HG03175 (cell line): ENCODE measurements at regions not wholly inside any gene's neighbourhood (a gene's known extent, or its start where the extent isn't known, plus 50 kb on each side); places are given as distances from the start of the nearest gene placed in this dataset.

ENCODE experiments used
- ATAC-seq: cut with Tn5 transposase; IDR thresholded peaks from one replicate; pipeline ENCODE4 v1.9.1; 2021; ENCODE audit warnings: mild to moderate bottlenecking, moderate library complexity; ENCODE audit not compliant: unreplicated experiment

- ATAC-seq = no peak
Measured at GRCh38 chr11:27287205-27287604, 75.8 kb downstream of the CCDC34 start.

- ATAC-seq = no peak
Measured at GRCh38 chr11:27285761-27286160, 77.3 kb downstream of the CCDC34 start.

- no peak for ATAC-seq
Measured at GRCh38 chr11:27282806-27283205, 80.2 kb downstream of the CCDC34 start.

- no peak for ATAC-seq
Measured at GRCh38 chr11:27281740-27282590, 81.0 kb downstream of the CCDC34 start.

- no peak for ATAC-seq
Measured at GRCh38 chr11:27281276-27281675, 81.7 kb downstream of the CCDC34 start.

GRCh38 chr11:27280140-27280539 lies 82.9 kb downstream of the CCDC34 start:
- no peak for ATAC-seq

- no peak for ATAC-seq
Measured at GRCh38 chr11:27279460-27279859, 83.6 kb downstream of the CCDC34 start.

GRCh38 chr11:27277843-27278242 lies 85.2 kb downstream of the CCDC34 start:
- ATAC-seq = no peak

- no peak for ATAC-seq
Measured at GRCh38 chr11:27276141-27276540, 86.9 kb downstream of the CCDC34 start.

- no peak for ATAC-seq
Measured at GRCh38 chr11:27274854-27275395, 88.1 kb downstream of the CCDC34 start.

- no peak for ATAC-seq
Measured at GRCh38 chr11:27266125-27266524, 96.9 kb downstream of the CCDC34 start.

- no peak for ATAC-seq
Measured at GRCh38 chr11:27263986-27264385, 99.0 kb downstream of the CCDC34 start.

- no peak for ATAC-seq
Measured at GRCh38 chr11:27263046-27263445, 100.0 kb downstream of the CCDC34 start.

GRCh38 chr11:27255447-27255828 lies 107.6 kb downstream of the CCDC34 start:
- no peak for ATAC-seq

GRCh38 chr11:27254744-27255446 lies 108.1 kb downstream of the CCDC34 start:
- no peak for ATAC-seq

- no peak for ATAC-seq
Measured at GRCh38 chr11:27253224-27253623, 109.8 kb downstream of the CCDC34 start.

GRCh38 chr11:27250867-27251665 lies 111.9 kb downstream of the CCDC34 start:
- no peak for ATAC-seq

GRCh38 chr11:27248576-27249509 lies 114.2 kb downstream of the CCDC34 start:
- no peak for ATAC-seq

GRCh38 chr11:27247660-27248059 lies 115.4 kb downstream of the CCDC34 start:
- ATAC-seq = no peak

GRCh38 chr11:27246925-27247324 lies 116.1 kb downstream of the CCDC34 start:
- no peak for ATAC-seq
